Skeletal muscle satellite cell (primary cell): ENCODE measurements at regions not wholly inside any gene's neighbourhood (a gene's known extent, or its start where the extent isn't known, plus 50 kb on each side); places are given as distances from the start of the nearest gene placed in this dataset.
A peak's percentile ranks its signal among the peaks of the same experiment; 100 is the strongest.

ENCODE experiments used
- H3K27me3 ChIP-seq: 2 replicates; pipeline ENCODE4 v1.7.0; 2013; ENCODE audit warnings: low read length; ENCODE audit not compliant: control insufficient read depth, insufficient read depth
- H3K36me3 ChIP-seq: 2 replicates; pipeline ENCODE4 v1.7.0; 2013; ENCODE audit warnings: mild to moderate bottlenecking, control low read depth, low read length; ENCODE audit not compliant: insufficient read depth
- H3K4me1 ChIP-seq: 2 replicates; pipeline ENCODE4 v1.7.0; 2013; ENCODE audit warnings: low read length; ENCODE audit not compliant: control insufficient read depth, insufficient read depth
- H3K4me2 ChIP-seq: 2 replicates; pipeline ENCODE4 v1.7.0; 2013; ENCODE audit warnings: mild to moderate bottlenecking, low read length
- H3K4me3 ChIP-seq: 2 replicates; pipeline ENCODE4 v1.7.0; 2013; ENCODE audit warnings: low read length
- H3K9ac ChIP-seq: 2 replicates; pipeline ENCODE4 v1.7.0; 2013; ENCODE audit warnings: mild to moderate bottlenecking, low read depth, low read length, moderate library complexity
- H3K9me3 ChIP-seq: replicated peaks from 2 replicates; pipeline ENCODE4 v1.7.0; 2013; ENCODE audit warnings: mild to moderate bottlenecking, control low read depth, low read length

DNA sequence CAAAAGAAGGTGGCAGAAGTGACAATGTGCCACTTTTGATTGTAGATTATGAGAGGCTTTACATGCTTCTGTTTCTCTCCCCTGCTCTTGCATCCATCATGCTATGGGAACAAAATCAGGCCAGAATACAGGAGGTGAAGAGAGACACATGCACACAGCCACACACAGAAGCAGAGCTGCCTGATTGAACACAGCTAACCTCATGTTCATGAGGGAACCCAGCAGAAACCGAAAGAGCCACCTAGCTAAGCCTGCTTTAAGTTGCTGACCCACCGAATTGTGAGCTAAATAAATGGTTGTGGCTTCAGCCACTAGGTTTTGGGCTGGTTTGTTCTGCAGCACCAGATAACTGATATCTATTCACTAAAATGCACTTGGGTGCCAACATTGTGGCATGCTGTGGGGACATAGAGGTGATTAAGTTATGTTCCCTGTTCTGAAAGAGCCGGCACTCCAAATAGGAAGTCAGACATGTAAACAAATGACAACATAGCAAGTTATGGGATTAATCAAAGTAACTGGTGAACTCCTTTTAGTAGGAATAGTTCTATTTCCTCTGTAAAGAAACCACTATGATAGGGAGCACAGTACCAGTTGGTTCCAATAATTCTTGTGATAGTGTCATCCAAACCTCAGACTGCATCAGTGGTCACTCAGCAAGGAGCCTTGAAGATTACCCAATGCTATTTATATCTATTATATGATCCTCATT lies 93.6 kb upstream of the TNC start:
- H3K4me3 ChIP-seq = no peak overlapping the region
- peaks cover 34% of the 10 kb centered on the region for H3K4me1 ChIP-seq
- H3K27me3 ChIP-seq = no peaks in the 10 kb centered on the region

DNA sequence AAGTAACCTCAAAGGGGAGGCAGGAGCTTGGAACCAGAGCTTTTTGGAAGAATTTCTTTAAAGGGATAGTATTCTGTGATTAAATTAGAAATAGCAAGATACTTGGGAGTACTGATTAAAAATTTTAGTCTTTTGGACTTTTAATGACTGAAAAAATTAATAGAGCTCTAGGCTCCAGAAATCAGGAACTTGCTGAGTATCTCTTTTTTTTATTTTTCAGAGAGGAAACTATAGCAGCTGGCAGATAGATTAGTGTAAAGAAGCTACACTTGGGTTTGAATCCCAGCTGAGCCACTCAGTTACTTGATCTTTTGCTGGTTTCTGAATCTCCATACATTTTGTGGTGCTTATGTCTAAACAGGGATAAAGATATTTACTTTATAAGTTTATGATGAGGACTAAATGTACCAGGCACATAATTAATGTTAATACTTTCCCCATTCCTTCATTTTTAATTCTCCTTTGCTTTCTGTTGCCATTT lies 94.2 kb upstream of the TNC start:
- H3K4me2 ChIP-seq = no peak overlapping the region
- H3K4me3 ChIP-seq = no peak overlapping the region
- H3K4me1 ChIP-seq = peaks cover 31% of the 10 kb centered on the region
- peak overlapping the region; percentile 9 for H3K9ac ChIP-seq
- H3K36me3 ChIP-seq = no peaks in the 10 kb centered on the region
- no peaks in the 10 kb centered on the region for H3K27me3 ChIP-seq
- no peaks in the 10 kb centered on the region for H3K9me3 ChIP-seq

More for the DNA sequence above, 93.6 kb upstream of the TNC start:
- Histone ChIP-seq H3K9ac (peak overlapping the region; percentile 20), H3K9me3 (no peaks in the 10 kb centered on the region), H3K36me3 (no peaks in the 10 kb centered on the region), H3K4me2 (peak overlapping the region; percentile 29)

DNA sequence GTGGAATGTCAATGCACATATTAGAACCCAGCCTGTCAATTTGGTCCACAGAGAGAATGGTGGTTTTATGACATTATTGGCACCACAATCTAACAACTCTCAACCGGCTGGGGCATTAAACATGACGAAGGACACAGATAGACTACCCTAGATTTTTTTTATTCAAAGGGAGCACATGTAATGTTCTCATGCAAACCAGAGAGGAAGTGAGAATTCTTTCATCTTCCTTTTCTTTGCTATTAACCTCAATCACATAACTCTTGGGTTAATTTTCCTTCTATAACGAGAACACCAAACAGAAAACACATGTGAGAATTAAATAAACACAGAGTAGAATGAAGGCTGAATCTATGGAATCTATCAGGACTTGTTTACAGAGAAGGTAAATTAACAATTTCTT lies 94.9 kb upstream of the TNC start:
- Histone ChIP-seq H3K9ac (no peak overlapping the region), H3K4me3 (no peak overlapping the region), H3K36me3 (no peaks in the 10 kb centered on the region), H3K9me3 (no peaks in the 10 kb centered on the region), H3K27me3 (no peaks in the 10 kb centered on the region), H3K4me2 (no peak overlapping the region), H3K4me1 (peaks cover 31% of the 10 kb centered on the region)

DNA sequence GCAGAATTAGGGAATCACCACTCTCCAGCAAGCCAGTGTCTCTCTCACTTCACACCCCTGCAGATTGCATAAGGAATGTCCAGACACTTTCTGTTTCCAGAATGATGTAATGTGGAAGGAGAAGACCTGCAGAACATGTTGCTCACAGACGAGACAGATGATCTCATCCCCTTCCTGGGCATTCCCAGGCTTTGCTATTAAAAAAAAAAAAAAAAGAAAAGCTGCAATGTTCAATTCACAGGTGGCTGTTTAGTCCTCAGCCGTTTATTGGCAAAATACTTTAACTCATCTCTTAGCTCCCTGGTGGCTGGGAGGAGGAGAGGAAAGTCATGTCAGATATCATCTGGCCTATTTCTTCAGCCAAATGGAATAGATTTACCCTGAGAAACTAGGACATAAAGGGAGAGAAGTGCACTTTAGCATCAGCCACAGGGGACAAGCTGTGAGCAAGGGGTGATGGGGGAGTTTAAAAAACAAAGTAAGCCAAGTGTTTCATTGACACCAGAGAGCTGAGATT lies 95.9 kb upstream of the TNC start:
- Histone ChIP-seq H3K27me3 (no peaks in the 10 kb centered on the region), H3K4me2 (no peak overlapping the region), H3K9ac (no peak overlapping the region), H3K9me3 (no peaks in the 10 kb centered on the region), H3K36me3 (no peaks in the 10 kb centered on the region), H3K4me3 (no peak overlapping the region), H3K4me1 (peaks cover 22% of the 10 kb centered on the region)

DNA sequence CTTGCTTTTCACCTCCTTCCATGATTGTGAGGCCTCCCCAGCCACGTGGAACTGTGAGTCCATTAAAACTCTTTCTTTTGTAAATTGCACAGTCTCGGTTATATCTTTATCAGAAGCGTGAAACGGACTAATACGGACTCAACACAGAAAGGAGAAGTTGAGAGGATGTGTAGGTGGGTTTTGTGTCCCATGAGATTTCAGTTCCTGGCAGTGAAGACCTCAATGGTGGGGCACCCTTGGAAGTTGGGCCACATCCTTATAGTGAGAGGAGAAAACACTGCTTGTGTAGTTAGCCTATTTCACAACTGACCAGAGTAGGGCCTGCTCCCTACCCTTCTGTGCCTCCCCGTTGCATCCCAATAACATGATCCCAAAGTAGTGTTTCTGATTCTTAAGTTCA lies 98.9 kb upstream of the TNC start:
- Histone ChIP-seq H3K9ac (no peak overlapping the region), H3K36me3 (no peaks in the 10 kb centered on the region), H3K4me3 (no peak overlapping the region), H3K9me3 (no peaks in the 10 kb centered on the region), H3K4me1 (peaks cover 7% of the 10 kb centered on the region), H3K4me2 (no peak overlapping the region), H3K27me3 (no peaks in the 10 kb centered on the region)

DNA sequence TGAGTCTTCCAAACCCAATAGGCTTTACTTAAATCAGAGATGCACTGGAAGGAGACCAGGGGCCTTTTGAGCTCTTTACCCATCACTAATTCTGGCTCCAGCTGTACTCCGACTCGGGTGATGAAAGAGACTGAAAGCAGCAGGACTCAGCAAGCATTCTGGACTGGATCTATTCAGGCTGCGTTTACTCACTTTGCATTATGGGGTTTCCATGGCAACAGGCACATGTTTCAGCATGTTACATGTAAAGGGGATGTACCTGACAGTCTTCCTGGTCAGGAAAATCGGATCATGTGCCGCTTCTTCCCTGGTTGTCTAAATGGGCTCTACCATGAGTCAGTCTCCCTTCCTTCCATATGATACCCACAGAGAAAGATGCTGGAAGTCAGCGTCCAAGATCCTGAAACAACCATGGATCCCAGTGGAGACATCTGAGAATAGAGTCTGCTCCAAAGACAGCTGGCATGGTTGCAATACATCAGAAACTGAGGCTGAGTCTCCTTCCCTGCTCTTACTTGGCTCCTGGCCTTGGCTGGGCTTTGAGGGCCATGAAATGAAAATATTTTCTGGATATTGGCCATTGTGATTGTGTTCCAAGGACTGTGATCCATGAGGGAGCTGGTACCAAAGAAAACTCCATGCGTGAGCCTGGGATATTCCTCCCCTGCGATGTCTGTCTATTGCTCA lies 102.5 kb upstream of the TNC start:
- no peak overlapping the region for H3K4me2 ChIP-seq
- H3K4me1 ChIP-seq = no peaks in the 10 kb centered on the region
- H3K9ac ChIP-seq = no peak overlapping the region
- H3K9me3 ChIP-seq = no peaks in the 10 kb centered on the region
- H3K4me3 ChIP-seq = no peak overlapping the region
- H3K36me3 ChIP-seq = no peaks in the 10 kb centered on the region
- peaks cover 3% of the 10 kb centered on the region for H3K27me3 ChIP-seq

DNA sequence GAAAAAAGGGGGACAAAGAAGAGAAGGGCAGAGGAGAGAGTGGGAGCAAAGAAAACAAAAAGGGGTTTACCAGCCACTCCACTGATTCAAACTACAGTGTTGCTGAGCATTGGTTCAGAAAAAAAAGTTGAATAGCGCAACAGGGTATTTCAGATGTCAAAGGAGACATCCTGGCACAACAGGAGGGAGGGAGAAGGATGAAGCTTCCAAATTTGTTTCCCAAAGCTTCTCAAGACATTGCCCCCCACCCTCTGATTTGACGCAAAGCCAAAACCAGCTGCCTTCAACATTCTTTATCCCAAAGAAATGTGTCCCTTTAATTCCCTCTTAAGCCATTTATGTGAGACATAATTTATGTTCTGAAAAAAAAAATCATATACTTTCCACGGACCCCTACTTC lies 105.5 kb upstream of the TNC start:
- no peaks in the 10 kb centered on the region for H3K36me3 ChIP-seq
- no peak overlapping the region for H3K9ac ChIP-seq
- no peak overlapping the region for H3K4me2 ChIP-seq
- peaks cover 3% of the 10 kb centered on the region for H3K27me3 ChIP-seq
- no peaks in the 10 kb centered on the region for H3K9me3 ChIP-seq
- no peaks in the 10 kb centered on the region for H3K4me1 ChIP-seq
- no peak overlapping the region for H3K4me3 ChIP-seq

DNA sequence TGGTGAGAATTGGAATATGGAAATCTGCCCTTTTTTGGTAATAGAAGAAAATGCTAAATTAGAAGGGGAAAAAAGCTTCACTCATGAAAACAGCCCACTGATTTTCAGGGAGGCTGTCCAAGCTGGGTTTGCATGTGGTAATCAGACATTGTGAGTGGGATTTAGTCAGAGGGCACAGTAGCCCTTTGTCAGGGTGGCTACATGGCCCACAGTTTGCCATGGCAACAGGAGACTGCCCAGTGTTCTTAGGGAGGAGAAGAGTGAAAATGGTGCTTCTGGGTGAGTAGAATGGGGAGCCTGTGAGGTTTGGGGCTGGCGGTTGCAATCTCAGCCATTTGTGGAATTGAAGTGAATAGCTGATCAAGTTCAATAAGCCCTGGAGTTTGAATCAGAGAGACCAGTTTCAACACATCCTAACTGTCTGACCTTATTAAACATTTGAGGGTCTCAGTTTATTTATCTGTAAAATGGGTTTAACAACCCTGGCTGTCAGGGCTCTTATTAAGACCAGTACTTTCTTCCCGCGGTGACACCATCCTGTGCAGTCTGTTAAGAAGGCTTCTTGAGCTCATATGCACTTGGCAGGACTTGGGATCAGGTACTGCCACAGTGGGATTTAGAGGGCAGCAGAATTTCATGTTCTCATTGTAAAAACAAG lies 107.6 kb upstream of the TNC start:
- Histone ChIP-seq H3K4me1 (no peaks in the 10 kb centered on the region), H3K4me3 (no peak overlapping the region), H3K4me2 (no peak overlapping the region), H3K27me3 (peaks cover 3% of the 10 kb centered on the region), H3K36me3 (no peaks in the 10 kb centered on the region), H3K9ac (no peak overlapping the region), H3K9me3 (no peaks in the 10 kb centered on the region)

DNA sequence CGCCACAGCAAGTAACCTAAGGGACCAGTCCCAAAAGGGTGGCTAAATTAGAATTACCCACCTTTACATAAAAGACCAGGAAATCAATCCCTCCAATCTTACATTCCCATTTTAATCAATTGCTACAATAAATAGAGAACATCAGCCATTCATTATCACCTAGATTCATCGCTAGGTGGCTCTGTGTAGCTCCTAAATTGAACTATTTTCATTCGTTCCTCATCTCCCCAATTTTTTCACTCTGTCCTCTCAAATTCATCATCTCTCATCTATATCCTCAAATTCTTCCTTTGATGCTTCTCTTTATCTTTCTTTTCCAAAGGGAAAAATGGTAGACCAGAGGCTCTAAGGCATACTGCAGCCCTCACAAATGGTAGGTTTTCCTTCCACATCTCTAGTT lies 108.2 kb upstream of the TNC start:
- Histone ChIP-seq H3K4me3 (no peak overlapping the region), H3K27me3 (peaks cover 3% of the 10 kb centered on the region), H3K9ac (no peak overlapping the region), H3K4me1 (no peaks in the 10 kb centered on the region), H3K4me2 (no peak overlapping the region), H3K9me3 (no peaks in the 10 kb centered on the region), H3K36me3 (no peaks in the 10 kb centered on the region)

DNA sequence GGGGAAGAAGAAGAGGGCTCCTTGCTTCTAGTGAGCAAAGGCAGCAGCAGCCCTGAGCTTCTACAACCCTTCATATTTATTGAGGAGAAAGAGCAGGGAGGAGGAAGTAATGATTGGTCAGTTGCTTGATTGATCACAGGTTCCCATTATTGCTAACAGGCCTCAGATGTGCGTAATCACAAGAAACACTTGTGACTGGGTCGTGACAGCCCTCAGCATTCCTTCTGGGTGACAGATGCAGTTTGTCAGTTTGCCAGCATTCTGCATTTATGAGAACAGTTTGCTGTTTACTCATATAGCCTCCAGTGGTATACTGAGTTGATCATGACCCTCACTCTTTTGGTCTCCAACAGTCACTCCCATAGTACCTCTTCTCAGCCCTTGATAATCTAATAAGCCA lies 111.5 kb upstream of the TNC start:
- H3K4me3 ChIP-seq = no peak overlapping the region
- no peak overlapping the region for H3K9ac ChIP-seq
- H3K36me3 ChIP-seq = no peaks in the 10 kb centered on the region
- peaks cover 8% of the 10 kb centered on the region for H3K4me1 ChIP-seq
- no peaks in the 10 kb centered on the region for H3K27me3 ChIP-seq
- no peak overlapping the region for H3K4me2 ChIP-seq
- H3K9me3 ChIP-seq = no peaks in the 10 kb centered on the region

DNA sequence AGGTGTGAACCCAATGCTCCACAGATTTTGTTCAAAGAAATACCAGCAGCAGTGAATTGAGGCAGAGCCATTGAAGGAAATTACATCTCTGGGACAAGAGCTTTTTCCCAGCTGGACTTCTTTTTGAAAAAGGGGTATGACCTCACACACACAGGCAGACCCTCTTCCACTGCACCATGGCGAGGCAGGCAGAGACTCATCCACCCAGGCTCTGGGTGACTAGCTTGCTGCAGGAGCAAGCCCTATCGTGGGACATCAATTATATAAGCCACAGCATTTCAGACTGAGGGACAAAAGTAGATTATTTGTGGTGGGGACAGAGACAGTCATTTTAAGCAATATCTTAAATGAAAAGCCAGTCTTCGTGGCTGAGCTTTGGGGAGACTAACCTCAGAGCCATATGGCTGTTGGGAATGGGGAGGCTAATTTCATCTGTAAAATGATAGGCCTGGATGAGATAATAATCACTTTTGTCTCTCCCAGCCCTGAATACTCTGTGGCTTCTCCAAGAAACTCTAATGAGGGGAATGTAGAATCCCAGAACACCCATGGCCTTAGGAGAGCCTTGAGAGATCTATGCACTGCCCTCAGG lies 113.1 kb upstream of the TNC start:
- Histone ChIP-seq H3K27me3 (no peaks in the 10 kb centered on the region), H3K9me3 (no peaks in the 10 kb centered on the region), H3K9ac (no peak overlapping the region), H3K4me2 (no peak overlapping the region), H3K4me1 (peaks cover 12% of the 10 kb centered on the region), H3K4me3 (no peak overlapping the region), H3K36me3 (no peaks in the 10 kb centered on the region)
